ENCODE measurements at regions not wholly inside any gene's neighbourhood (a gene's known extent, or its start where the extent isn't known, plus 50 kb on each side); places are given as distances from the start of the nearest gene placed in this dataset.
"Not testable (repeated sequence)": the region's sequence is repeated elsewhere in the genome, so short reads cannot be mapped to it uniquely, and the experiment has no call there.

DNA sequence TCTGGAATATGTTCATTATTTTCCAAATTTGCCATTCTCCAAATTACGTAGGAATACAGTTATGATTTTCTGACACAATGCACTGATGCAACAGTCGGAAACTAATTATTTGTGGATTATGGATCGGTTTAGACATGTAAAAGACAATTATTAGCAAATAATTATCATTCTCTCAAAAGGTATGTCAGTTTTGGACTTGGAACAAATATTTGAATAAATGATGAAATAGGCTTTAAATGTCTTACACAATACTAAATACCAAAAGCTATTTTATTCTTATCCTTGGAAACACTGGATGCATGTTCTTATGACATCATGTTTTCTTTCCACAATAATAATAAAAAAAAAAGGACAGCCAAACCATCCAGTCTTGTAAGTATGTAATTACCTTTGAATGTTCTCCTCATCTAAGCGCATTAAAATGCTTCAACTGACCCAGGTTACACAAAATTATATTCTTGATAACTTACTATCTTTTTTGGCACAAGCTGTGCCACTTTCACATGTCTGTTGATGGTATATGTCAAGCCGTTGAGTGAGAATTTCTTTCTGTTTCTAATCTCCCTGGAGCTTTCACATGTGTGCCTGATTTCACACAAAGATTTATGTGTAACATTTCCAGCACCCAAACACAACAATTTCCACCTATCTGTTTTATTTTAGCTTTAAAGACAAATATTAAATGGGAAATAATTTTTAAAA is 238.5 kb upstream of the ZNF385D start:
- DNase-seq (ENCODE audit: low read depth): no peak

DNA sequence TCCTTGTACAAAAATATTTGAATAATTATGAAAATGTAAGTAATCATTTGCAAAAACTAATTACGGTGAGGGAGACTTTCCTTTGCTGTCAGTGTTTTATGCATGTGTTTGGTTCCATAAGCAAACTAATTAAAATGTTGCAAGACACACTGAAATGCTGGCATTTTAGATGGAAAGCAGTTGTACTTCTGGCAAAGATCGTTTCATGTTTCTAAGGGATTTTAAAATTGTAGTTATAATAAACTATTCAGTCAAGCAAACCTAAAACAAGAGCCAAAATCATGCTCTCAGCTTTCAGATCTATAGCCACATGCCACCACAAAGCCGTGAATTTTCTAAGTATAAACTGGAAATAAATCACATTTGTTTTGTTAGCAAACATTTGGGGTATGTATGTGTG is 240.1 kb upstream of the ZNF385D start:
- DNase-seq (ENCODE audit: low read depth): no peak

DNA sequence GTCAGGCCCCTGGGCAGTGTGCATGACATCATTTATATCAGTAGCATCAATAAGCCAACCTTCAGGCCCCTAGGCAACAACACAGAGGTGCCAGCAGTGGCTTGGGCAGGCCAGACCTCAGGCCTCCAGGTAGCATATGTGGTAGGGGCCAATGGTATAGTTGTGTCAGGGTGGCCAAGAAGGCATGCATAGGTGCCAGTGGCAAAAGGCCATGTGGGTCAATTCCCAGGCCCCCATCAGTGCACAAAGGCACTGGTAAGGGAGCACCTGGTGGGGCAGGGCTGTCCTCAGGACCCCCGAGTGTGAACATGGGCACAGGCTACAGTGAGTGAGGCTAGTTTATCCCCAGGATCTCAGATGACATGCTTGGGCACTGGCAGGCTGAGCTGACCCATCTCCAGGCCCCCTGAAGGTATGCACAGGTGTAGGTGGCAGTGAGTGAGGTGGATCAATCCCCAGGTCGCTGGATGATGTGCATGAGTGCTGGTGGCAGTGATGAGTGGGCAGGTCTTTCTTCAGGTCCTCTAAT is 244.1 kb upstream of the ZNF385D start:
- no peak for DNase-seq (ENCODE audit: low read depth)

DNA sequence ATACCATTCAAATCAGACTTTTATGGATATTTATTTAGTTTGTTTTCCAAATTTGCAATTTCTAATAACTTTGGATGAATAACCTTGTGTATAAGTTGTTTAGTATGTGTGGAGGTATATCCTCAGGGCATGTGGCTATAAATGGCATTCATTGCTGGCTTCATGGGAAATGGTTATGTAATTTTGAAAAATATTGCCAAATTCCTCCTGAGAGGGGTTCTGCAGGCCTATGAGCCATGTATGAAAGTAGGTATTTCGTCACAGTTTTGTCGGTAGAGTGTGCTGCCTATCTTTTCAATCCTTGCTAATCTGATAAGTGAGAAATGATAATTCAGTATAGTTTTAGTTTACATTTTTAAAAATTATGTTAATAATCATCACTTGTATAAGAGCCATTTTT is 256.4 kb upstream of the ZNF385D start:
- DNase-seq (ENCODE audit: low read depth): no peak

DNA sequence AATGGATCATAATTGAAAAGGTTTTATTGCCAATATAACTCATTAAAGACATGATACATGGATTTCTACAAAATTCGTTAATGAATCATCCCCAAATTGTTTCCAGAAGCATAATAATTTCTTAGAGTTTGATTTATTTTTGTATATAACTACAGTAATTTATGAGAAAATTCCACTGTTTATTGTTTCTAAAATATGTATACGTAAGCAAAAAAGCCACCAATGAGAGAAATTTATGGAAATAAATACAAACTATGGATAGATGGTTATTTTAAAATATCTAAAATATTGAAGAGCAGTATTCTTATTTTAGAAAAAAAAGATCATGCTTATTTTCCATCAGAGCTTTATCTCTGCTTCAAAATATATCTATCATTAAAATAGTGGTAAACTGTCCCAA is 260.0 kb upstream of the ZNF385D start:
- no peak for DNase-seq (ENCODE audit: low read depth)

DNA sequence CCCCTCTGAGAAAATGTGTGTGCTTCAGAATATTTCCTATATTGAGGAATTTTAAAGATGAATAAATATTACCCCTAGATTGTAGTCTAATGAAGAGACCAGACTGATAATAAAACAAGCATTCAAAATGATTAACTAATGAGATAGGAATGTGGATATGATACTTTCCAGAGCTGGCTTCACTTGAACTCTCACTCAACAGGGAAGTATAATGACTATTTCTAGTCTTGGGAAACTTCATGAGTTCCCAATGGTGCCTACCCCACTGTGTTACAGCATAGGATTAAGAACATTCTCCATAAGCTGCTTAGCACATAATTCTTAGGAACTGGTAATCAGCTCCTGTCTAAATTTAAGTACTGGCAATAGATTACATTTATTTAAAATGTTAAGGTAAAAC is 261.5 kb upstream of the ZNF385D start:
- no peak for DNase-seq (ENCODE audit: low read depth)

DNA sequence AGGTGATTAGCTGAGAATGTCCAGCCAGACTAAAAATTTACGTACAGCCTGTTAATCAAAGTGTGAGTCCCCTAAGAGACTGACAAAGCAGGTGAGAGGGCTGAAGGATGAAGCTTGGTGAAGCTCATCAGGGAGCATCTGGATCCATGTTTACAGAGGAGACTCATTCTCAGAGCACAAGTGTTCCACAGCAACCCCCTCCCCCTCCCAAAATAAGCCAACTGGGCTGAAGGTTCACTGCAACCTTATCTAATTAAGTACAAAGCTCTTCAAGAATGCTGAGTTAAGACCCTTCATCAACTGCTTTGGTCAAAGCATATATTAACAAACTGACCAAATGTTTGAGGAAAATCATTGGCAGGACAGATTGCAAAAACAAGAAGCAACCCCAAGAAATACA is 262.6 kb upstream of the ZNF385D start:
- no peak for DNase-seq (ENCODE audit: low read depth)

DNA sequence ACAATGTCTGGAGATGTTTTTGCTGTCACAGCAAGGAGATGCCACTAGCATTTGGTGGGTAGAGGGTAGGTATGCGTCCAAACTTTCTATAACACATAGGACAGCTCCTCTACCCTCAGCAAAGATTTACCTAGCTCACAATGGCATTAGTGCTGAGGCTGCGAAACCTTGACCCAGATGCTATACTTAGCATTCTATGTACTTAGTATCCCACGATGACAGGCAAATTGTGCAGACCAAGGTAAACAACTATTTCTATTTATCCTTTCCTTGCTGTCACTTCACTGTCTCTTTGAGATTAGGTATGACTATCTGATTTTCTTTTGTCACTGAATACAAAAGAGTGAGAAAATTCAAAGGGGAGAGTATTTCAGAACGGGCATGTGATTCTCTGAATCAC is 265.2 kb upstream of the ZNF385D start:
- no peak for DNase-seq (ENCODE audit: low read depth)

DNA sequence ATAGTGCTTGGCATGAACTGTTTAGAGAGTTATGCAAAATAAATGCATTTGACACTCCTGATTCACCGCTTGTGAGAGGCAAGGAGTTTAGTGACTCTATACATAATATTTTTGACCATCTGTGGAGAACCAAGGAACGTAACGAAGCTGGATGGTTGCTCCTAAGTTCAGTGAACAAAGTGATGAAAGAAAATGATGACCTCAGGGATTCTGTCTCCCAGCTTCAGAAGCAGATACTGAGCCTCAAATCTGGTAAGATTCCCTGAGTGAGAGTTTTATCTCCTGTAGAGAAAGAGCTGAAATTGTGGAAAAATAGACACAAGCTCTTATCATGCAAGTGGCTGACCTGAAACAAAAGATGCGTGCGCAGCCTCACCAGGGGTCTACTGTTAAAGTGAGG is 273.6 kb upstream of the ZNF385D start:
- not testable (repeated sequence) for DNase-seq (ENCODE audit: low read depth)

DNA sequence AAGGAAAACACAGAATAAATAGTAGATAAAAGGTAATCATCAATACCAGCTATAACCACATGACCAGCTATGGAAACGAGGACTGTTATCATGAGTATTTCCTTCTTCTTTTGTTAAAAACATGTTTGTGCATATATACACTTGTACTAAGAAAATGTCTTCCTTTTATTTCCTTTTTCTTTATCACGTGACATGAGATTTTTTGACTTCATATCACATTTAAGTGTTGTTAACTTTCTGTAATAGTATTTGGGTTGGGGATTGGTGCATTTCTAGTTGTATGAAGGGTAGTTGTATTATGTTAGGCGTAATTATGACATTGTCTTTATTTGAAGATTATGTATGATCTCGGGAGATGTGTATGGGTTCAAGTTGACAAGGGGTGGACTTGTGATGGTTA is 278.5 kb upstream of the ZNF385D start:
- no peak for DNase-seq (ENCODE audit: low read depth)

DNA sequence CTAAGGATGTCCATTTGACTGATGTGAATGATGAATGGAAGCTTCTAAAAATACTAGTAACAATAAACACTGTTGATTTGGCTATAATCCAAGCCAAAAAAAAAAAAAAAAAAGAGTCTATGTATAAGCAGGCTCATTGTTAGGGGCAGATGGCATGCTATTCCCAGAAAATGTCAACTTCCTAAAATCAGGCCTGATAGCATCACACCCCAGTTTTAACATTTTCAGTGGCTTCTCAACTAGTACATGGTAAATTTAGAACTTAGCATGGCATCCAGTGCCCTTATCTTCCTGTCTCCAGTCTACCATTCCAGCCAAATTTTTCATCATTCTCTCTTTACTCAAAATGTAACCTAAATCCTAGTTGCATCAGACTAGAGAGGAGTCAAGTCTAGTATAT is 288.2 kb upstream of the ZNF385D start:
- DNase-seq (ENCODE audit: low read depth): no peak

DNA sequence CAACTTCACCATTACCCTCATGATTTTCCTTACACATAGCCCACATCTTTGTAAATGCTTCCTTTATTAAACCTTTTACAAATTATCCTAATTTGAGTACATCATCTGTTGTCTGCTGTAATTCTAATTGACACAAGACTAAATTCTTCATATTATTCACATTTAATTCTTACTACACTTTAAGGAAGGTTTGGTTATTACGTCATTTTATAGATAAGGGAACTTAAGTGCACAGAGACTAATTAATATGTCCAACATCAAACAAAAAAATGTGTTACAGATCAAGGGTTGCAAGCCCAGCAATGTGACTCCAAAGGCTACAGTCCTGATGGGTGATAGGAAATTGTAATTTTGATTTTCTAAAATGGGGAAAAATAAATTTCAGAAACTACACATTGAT is 289.1 kb upstream of the ZNF385D start:
- DNase-seq (ENCODE audit: low read depth): no peak

DNA sequence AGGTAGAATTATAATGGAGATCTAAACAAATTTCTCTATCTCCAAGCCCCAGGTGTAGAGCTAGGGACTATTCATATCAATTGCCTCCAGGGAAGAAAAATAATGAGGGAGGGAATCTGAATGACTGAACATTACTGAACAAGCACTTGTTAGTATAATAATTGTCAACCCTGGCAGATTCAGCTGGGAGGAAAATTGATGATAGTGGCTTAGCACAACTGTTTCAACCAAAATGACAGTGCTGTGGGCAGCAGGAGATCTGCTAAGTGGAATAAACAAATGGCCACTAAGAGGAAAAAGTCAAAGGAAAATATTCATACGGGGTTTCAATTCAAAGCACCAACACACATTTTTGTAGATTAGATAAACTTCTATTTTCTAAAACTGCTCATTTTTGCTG is 294.9 kb upstream of the ZNF385D start:
- no peak for DNase-seq (ENCODE audit: low read depth)

DNA sequence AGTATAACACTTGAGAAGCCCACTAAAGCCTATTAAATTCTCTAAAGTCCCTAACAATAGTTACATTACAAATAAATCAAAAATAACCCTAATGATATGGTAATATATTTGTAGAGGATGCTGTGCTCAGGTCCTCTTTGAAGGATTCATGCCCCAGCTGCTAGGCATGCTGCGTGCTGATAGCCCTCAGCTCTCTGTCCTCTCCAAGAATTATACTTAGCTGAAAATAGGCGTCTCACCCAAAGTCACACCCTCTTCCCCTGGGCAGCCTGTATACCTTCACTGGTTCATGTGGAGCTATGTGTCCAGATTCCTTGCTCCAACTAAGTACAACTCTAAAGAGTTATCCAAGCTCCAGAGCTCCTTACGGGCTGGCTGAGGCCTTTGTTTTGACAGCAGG is 312.5 kb upstream of the ZNF385D start:
- DNase-seq (ENCODE audit: low read depth): no peak

DNA sequence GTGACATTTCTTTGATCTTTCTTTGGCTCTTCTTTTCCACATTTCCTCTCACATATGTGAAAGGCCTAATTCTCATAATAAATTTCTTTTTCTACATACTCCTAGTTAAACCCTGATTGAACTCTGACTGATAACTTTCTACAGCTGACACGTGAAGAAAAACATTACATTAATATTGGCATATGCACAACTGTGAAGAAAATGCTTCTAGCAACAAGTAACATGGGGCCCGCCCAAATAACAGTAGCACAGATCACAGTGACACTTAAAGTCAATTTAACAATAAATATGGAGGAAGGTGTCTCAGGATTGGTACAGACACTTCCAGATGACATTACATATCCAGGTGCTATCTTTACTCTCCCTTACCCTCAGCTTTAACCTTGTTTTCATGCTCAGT is 317.6 kb upstream of the ZNF385D start:
- no peak for DNase-seq (ENCODE audit: low read depth)

DNA sequence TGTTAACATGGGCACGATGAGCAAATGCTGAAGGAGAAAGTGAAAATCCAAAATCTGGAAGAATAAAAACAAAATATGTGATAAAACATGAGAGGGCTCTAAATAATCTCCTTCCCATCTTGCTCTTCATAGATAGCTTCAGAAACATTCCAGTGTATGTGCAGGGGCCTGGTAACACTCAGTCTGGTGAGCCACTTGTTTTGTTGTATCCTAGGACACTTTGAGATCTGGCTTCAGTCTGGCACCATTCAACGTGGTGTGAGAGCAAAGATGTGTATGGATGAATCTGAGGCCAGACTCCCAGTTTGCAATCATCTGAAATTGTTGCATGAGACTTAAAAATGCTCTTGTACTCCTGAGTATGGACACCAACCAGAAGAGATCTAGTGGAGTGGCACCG is 337.2 kb upstream of the ZNF385D start:
- DNase-seq (ENCODE audit: low read depth): no peak

DNA sequence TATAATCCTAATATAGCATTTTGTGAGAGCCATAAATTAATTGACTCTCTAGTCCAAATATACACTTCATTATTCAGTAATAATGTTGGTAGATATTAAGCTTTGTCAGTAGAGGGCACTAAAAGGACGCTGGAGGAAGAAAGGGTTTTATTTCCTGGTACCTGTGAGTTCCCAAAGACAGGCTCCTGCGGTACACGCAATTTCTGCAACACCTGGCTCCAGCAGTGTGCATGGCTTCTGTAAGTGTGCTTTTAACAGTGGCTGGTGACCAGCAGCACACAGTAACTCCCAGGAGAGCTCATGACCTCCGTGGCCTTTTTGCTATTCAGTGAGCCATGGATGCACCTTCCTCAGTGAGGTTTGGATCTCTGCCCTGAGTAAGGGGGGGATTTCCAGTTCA is 338.3 kb upstream of the ZNF385D start:
- peak; percentile 0 for DNase-seq (ENCODE audit: low read depth)

DNA sequence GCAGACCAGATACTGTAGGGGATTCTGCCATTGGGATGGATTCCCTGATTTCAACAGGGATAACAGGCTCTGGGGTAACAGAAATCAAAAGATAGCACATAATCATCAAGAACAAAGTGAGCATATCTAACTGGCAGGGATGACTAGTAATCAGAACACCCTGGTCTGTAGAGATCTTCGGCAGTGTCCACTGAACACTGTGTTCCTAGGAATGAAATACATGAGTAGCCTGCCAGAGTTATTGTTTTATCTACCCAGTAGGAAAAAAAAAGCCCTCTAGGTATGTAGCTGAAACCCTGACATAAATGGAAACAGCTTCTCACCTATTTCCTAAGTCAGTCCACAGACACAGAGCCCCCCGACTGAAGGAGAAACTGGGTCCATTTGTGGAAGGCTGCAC is 340.3 kb upstream of the ZNF385D start:
- DNase-seq (ENCODE audit: low read depth): no peak

DNA sequence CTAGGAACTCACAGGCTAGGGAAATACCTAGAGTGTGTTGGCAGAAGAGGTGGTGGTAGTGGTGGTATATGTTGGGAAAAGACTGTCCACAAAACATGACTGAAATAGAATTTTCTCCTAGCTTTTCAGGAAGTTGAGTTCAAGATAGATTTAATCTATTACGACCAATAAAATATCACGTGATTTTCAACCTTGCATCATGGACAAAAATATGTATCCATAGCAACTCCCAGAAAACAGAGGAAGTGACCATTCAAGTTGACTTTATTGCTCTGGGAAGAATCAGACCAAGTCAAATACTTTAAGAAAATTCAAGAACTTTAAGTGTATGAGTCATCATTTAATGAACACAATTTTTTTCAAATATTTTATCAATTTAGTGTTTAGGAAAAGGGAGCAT is 347.0 kb upstream of the ZNF385D start:
- no peak for DNase-seq (ENCODE audit: low read depth)

DNA sequence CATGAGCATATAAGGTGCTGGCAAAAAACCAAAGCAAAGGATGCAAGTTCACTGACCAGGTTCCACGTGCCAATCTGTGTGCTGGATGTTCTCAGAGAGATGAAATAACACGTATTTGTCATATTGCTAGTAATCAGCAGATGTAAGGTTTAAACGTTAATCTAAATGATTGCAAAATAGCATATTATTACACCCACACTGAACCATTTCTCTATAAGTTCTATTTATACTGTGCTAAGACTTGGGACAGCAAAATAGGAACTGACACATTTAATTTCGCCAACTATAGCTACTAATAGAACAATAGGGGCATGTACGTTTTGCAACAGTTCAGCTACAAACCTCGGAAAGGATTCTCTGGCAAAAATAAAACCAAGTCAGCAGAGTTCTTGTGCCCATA is 350.3 kb upstream of the ZNF385D start:
- DNase-seq (ENCODE audit: low read depth): no peak

DNA sequence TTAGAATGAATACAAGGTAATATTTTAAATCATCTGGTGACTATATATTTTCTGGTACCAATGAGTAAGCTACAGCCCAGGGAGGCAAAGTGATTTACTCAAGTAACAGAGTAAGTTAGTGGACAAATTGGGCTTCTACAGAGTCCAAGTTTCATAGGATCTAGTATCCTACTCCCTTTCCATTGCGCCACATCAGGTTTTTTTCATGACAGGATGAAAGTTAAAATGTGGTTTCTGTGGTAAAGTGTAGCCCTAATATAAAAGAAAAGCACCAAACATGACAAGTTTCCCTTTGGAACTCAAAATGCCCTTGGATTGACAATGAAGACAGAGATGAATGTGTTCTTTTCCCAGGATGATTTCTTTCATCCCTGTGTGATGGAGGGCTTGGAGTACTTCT is 350.8 kb upstream of the ZNF385D start:
- no peak for DNase-seq (ENCODE audit: low read depth)

DNA sequence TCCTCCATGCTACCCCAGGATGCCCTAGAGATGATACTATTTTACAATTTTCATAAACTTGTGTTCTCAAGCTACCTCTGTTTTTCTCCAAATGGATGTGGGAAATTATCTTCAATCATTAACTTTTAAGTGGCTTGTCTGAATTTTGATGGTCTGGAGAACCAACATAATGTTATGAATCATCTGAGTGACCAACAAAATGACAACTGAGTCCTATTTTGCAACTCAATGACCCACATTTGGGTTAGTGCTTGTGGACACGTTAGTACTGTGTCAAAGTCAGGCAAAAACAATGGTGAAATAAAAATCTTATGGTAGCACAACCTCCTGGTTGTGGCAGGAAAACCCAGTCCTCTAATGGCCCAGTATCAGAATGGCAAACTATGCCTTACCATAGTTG is 352.4 kb upstream of the ZNF385D start:
- no peak for DNase-seq (ENCODE audit: low read depth)

DNA sequence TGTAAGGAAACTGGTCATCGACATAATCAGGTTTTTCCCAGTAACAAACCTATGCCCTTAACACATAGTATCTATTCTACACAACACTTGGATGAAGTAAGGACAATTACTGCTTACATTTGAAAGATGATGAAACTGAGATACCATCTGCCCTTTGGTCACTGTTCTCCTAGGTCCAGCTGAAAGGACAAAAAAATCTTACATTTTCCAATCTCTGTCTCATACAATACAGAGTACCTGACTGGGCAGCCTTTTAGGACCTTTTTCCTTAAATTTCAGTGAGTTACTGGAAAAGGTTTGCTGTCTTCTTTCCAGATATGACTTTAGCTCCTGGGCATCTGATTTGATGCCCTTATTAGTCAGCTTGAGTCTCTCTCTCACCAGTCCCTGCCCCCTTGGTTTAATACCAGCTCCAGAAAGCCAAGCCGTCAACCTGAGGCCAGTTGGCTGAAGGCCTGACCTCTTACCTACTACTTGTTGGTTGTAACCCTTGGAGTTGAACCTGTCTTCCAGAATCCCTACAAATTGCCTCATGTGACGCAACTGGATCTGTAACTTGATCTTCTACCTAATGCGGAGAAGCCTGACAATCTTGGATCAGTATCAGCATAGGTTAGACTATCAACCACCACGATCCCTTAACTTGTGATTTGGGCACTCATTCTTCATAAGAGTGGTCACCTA is 355.3 kb upstream of the ZNF385D start:
- DNase-seq (ENCODE audit: low read depth): no peak

DNA sequence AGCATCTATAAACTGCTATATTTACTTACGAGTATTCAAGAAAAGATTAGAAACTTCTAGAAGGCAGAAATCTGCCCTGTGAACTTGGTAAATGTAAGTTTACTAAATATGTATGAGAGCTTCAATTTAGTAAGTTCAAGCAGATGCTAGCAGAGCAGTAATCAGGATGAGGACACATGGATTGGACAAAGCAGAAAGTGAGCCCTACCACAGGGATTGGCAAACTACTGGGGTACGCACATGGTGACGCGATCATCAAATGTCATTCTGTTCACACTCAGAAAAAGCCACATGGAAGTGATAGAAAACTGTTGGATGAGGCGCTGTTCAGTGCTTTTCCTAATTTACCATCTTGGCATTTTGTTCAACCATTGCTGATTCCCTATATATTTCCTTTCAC is 360.2 kb upstream of the ZNF385D start:
- DNase-seq (ENCODE audit: low read depth): no peak
